GM10266 (cell line): ENCODE measurements at regions not wholly inside any gene's neighbourhood (a gene's known extent, or its start where the extent isn't known, plus 50 kb on each side); places are given as distances from the start of the nearest gene placed in this dataset.

Experiments used
- DNase-seq: peaks from one replicate; pipeline ENCODE4 v3.0.0; 2012; ENCODE audit errors: extremely low spot score
- TF ChIP-seq, protein P1 (sequence below): IDR thresholded peaks from 2 replicates; pipeline ENCODE4 v1.5.1; 2012; ENCODE audit warnings: mild to moderate bottlenecking, low read depth; ENCODE audit not compliant: control insufficient read depth, insufficient read depth; ENCODE audit errors: missing control alignments

DNA sequence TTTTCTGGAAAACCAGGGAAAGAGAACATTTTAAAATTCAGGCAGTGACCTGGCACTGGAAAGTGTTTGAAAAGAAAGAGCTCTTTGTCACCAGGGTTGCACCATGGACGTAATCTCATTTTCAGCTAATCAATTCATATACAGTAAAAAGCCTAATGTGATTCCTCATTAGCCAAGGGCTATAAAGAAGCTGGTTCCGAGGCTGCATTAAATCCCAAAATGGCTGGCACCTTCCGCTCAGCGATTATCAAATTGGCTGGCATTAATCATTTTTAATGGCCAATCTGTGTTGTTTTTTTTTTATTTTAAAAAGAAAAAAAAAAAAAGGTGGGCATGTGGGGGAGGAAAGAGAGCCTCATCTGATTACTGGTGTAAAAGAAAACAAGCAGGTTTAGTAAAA lies 341.4 kb downstream of the RAB28 start:
- DNase-seq = no peak
- TF ChIP-seq, protein P1, sequence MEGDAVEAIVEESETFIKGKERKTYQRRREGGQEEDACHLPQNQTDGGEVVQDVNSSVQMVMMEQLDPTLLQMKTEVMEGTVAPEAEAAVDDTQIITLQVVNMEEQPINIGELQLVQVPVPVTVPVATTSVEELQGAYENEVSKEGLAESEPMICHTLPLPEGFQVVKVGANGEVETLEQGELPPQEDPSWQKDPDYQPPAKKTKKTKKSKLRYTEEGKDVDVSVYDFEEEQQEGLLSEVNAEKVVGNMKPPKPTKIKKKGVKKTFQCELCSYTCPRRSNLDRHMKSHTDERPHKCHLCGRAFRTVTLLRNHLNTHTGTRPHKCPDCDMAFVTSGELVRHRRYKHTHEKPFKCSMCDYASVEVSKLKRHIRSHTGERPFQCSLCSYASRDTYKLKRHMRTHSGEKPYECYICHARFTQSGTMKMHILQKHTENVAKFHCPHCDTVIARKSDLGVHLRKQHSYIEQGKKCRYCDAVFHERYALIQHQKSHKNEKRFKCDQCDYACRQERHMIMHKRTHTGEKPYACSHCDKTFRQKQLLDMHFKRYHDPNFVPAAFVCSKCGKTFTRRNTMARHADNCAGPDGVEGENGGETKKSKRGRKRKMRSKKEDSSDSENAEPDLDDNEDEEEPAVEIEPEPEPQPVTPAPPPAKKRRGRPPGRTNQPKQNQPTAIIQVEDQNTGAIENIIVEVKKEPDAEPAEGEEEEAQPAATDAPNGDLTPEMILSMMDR = no peak

DNA sequence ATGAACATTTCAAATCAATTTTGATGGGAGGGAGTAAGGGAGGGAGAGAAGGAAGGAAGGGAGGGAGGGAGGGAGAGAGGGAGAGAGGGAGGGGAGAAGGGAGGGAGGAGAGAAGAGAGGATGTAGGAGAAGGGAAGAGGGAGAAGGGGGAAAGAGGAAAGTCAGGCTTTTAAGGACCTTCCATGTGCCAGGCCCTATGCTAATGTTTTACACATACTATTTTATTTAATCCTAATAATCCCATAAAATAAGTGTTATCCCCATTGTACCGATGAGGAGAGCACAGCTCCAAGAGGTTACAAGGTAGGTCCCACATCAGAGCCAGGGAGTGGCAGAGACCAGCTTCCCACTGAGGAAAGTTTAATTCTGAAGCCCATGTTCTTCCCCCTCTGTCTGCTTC lies 341.9 kb downstream of the RAB28 start:
- TF ChIP-seq, protein P1 = no peak
- DNase-seq = no peak

DNA sequence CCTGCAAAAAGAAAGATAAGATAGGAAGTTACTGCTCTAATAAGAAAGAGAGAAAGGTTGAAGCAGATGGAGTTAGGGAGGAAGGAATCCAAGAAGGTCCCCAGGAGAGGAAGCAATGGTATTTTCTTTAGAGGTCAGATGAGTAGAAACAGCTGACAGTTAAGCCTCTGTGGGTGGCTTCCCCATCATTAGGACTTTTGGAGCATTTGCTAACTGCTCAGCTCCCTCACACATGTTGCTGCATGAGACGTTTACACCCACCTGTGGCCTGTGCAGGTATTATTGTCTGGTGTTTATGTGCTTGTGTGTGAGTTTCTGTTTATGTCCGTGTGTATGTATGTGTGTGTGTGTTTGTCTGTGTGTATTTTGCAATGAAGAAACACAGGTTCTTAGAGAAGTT lies 346.8 kb downstream of the RAB28 start:
- TF ChIP-seq, protein P1 = no peak

DNA sequence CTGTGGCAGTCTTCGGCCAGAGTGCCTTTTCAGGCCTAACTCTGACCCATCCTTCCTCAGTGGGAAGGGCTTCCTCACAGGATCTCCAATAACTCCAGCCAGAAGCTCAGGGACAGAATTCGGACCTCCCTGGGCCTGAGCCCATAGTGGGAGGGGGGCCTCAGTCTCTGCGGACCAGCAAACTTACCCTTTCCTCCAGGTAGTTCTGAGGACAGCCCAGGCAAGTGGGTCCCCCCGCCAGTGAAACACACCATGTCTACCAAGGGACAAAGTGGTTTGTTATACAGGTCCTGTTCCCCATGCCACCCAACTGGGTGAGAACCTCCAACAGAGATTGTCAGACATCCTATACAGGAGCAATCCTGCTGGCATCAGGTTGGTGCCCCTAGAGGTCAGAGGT lies 350.4 kb downstream of the RAB28 start:
- TF ChIP-seq, protein P1 = no peak
- no peak for DNase-seq

More for the DNA sequence above, 346.8 kb downstream of the RAB28 start:
- no peak for DNase-seq

DNA sequence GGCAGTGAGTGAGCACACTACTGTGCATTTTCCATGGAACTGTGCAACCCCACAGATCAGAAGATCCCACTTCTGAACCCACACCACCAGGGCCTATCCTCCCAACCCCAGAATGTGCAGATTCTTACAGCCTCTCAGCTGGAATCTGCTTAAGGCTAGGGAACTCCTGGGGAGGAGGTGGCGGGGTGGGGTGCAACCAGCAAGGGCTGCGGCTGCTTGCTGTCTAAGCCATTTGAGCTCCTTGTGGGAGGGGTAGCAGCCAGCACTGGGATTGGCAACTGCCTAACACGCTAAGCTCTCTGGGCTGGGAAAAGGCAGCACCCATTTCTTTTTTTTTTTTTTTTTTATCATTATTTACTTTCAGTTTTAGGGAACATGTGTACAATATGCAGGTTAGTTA lies 353.3 kb downstream of the RAB28 start:
- TF ChIP-seq, protein P1 = no peak
- no peak for DNase-seq

DNA sequence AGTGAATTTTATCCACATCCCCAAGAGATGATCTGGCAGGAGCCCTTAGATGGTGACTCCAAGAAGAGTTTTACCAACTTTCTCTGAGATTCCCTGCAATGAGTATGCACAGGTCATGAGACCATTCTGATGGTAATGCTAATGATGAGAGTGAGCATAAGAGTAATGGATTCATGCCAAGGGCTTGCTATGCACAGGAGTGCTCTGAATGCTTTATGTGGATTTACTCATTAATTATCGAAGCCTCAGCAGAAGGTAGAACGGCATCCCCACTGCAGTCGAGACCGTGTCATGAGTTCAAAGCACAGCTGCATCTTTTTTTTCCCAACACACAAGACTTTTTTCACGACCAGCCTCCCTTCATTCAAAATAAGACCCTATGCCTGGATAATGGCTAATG lies 355.0 kb downstream of the RAB28 start:
- TF ChIP-seq, protein P1 = no peak
- DNase-seq = no peak

DNA sequence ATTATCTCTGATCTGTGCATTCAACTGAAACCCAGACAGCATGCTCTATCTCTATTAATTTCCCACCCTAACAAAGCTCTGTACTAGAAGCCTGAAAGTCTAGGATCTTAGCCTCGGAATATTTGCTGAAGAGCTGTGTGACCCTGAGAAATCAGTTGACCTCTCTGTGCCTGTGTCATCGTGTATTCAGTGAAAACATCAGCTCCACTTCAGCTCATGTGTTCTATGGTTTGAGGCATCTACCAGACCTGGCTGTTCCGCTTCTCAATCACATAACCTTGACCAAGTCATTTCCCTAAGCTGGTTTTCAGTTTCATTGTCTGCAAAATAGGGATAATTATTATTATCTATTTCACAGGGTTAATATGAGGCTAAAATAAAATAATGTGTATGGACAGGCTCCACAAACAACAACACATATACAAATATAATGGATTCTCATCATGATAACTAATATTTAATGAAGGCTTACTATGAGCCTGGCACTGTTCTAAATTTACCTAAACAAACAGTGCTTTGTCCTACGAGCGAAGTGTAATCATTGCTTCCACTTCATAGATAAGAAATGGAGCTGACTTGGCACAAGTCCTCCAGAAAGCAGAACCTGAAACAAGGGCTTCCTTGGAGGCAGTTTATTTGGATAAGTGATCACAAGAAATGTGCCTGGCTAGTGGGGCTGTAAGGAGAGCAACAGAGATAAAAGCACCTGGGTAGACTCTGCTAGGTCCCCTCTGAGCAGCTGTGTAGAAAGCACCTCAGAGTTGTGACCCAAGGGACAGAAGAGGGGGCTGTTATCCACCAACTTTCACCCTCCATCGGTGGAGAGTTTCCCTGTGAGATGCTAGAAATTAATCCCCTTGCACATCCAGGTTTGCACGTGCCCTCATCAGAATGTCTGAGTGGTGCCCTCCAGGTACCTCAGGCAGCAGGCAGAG lies 356.9 kb downstream of the RAB28 start:
- no peak for DNase-seq
- TF ChIP-seq, protein P1 = no peak
